ENCODE measurements at regions not wholly inside any gene's neighbourhood (a gene's known extent, or its start where the extent isn't known, plus 50 kb on each side); places are given as distances from the start of the nearest gene placed in this dataset.

- DNase-seq (ENCODE audit: low spot score), result no peak
- in situ Hi-C loops (cut with MboI; ENCODE audit: low sequenced_read_pairs, unreplicated experiment), result no loop called here
- no peak for TF ChIP-seq CTCF (IDR thresholded peaks at IDR 0.05; ENCODE audit: borderline replicate concordance, control extremely low read depth, extremely low read depth, insufficient read depth, missing control alignments)
Measured at GRCh38 chr12:19657732-19658130, 218.4 kb downstream of the AEBP2 start.

- DNase-seq (ENCODE audit: low spot score), result no peak
- in situ Hi-C loops (cut with MboI; ENCODE audit: low sequenced_read_pairs, unreplicated experiment), result no loop called here
- TF ChIP-seq CTCF (IDR thresholded peaks at IDR 0.05; ENCODE audit: borderline replicate concordance, control extremely low read depth, extremely low read depth, insufficient read depth, missing control alignments), result no peak
Measured at GRCh38 chr12:19659086-19659485, 219.8 kb downstream of the AEBP2 start.

GRCh38 chr12:19659501-19659900 is 220.2 kb downstream of the AEBP2 start:
- TF ChIP-seq CTCF (IDR thresholded peaks at IDR 0.05; ENCODE audit: borderline replicate concordance, control extremely low read depth, extremely low read depth, insufficient read depth, missing control alignments), result no peak
- in situ Hi-C loops (cut with MboI; ENCODE audit: low sequenced_read_pairs, unreplicated experiment), result no loop called here
- DNase-seq (ENCODE audit: low spot score), result no peak

- no peak for DNase-seq (ENCODE audit: low spot score)
- in situ Hi-C loops (cut with MboI; ENCODE audit: low sequenced_read_pairs, unreplicated experiment), result no loop called here
- TF ChIP-seq CTCF (IDR thresholded peaks at IDR 0.05; ENCODE audit: borderline replicate concordance, control extremely low read depth, extremely low read depth, insufficient read depth, missing control alignments), result no peak
Measured at GRCh38 chr12:19665121-19665900, 226.0 kb downstream of the AEBP2 start.

GRCh38 chr12:19666070-19666469 is 226.8 kb downstream of the AEBP2 start:
- TF ChIP-seq CTCF (IDR thresholded peaks at IDR 0.05; ENCODE audit: borderline replicate concordance, control extremely low read depth, extremely low read depth, insufficient read depth, missing control alignments), result no peak
- no peak for DNase-seq (ENCODE audit: low spot score)
- in situ Hi-C loops (cut with MboI; ENCODE audit: low sequenced_read_pairs, unreplicated experiment), result no loop called here

- DNase-seq (ENCODE audit: low spot score), result no peak
- in situ Hi-C loops (cut with MboI; ENCODE audit: low sequenced_read_pairs, unreplicated experiment), result no loop called here
- no peak for TF ChIP-seq CTCF (IDR thresholded peaks at IDR 0.05; ENCODE audit: borderline replicate concordance, control extremely low read depth, extremely low read depth, insufficient read depth, missing control alignments)
Measured at GRCh38 chr12:19669793-19670192, 230.5 kb downstream of the AEBP2 start.
